ENCODE measurements at regions not wholly inside any gene's neighbourhood (a gene's known extent, or its start where the extent isn't known, plus 50 kb on each side); places are given as distances from the start of the nearest gene placed in this dataset.

- Histone ChIP-seq H2AFZ (no peak overlapping the region), H3K36me3 (replicated peaks; ENCODE audit: insufficient read depth, low read depth) (no peaks in the 10 kb centered on the region), H3K9me3 (ENCODE audit: low read depth) (no peaks in the 10 kb centered on the region), H3K79me2 (no peaks in the 10 kb centered on the region), H3K4me2 (no peak overlapping the region), H3K4me1 (ENCODE audit: insufficient read depth) (no peaks in the 10 kb centered on the region), H3K27me3 (no peaks in the 10 kb centered on the region), H3K9me2 (replicated peaks; ENCODE audit: insufficient read depth) (no peaks in the 10 kb centered on the region), H4K20me1 (ENCODE audit: insufficient read depth, poor library complexity, severe bottlenecking) (no peaks in the 10 kb centered on the region), H3K27ac (no peak overlapping the region), H3K4me3 (no peak overlapping the region)
- WGBS (ENCODE audit: low lambda C conversion rate, missing lambda C conversion rate): 50% methylated on average over 1 of the region's 1 CpG
- DNase-seq (ENCODE audit: low spot score): no peak
- TF ChIP-seq EZH2phosphoT487 (IDR thresholded peaks at IDR 0.05; ENCODE audit: low read depth, severe bottlenecking, unreplicated experiment) (no peak), EZH2 (IDR thresholded peaks at IDR 0.05; ENCODE audit: borderline replicate concordance) (no peak), CTCF (IDR thresholded peaks at IDR 0.05; ENCODE audit: poor library complexity) (no peak)
Observed at GRCh38 chr4:31727030-31727429, 1006.9 kb downstream of the PCDH7 start.

GRCh38 chr4:31735004-31735403 lies 1014.8 kb downstream of the PCDH7 start:
- no peaks in the 10 kb centered on the region for H3K9me2 ChIP-seq (replicated peaks; ENCODE audit: insufficient read depth)
- no peak overlapping the region for H3K4me2 ChIP-seq
- H3K27ac ChIP-seq: no peak overlapping the region
- TF ChIP-seq EZH2phosphoT487 (IDR thresholded peaks at IDR 0.05; ENCODE audit: low read depth, severe bottlenecking, unreplicated experiment) (no peak), EZH2 (IDR thresholded peaks at IDR 0.05; ENCODE audit: borderline replicate concordance) (no peak), CTCF (IDR thresholded peaks at IDR 0.05; ENCODE audit: poor library complexity) (no peak)
- no peak for DNase-seq (ENCODE audit: low spot score)
- whole genome bisulfite sequencing (ENCODE audit: low lambda C conversion rate, missing lambda C conversion rate): 44% methylated on average over 3 of the region's 3 CpGs
- no peaks in the 10 kb centered on the region for H3K79me2 ChIP-seq
- H3K36me3 ChIP-seq (replicated peaks; ENCODE audit: insufficient read depth, low read depth): no peaks in the 10 kb centered on the region
- H3K4me1 ChIP-seq (ENCODE audit: insufficient read depth): no peaks in the 10 kb centered on the region
- H3K9me3 ChIP-seq (ENCODE audit: low read depth): no peaks in the 10 kb centered on the region
- H4K20me1 ChIP-seq (ENCODE audit: insufficient read depth, poor library complexity, severe bottlenecking): no peaks in the 10 kb centered on the region
- no peak overlapping the region for H2AFZ ChIP-seq
- no peaks in the 10 kb centered on the region for H3K27me3 ChIP-seq
- H3K4me3 ChIP-seq: no peak overlapping the region

- H4K20me1 ChIP-seq (ENCODE audit: insufficient read depth, poor library complexity, severe bottlenecking): no peaks in the 10 kb centered on the region
- H2AFZ ChIP-seq: no peak overlapping the region
- no peaks in the 10 kb centered on the region for H3K27me3 ChIP-seq
- H3K9me3 ChIP-seq (ENCODE audit: low read depth): no peaks in the 10 kb centered on the region
- H3K36me3 ChIP-seq (replicated peaks; ENCODE audit: insufficient read depth, low read depth): no peaks in the 10 kb centered on the region
- 80% methylated on average over 3 of the region's 3 CpGs for WGBS (ENCODE audit: low lambda C conversion rate, missing lambda C conversion rate)
- H3K27ac ChIP-seq: no peak overlapping the region
- TF ChIP-seq EZH2phosphoT487 (IDR thresholded peaks at IDR 0.05; ENCODE audit: low read depth, severe bottlenecking, unreplicated experiment) (no peak), CTCF (IDR thresholded peaks at IDR 0.05; ENCODE audit: poor library complexity) (no peak), EZH2 (IDR thresholded peaks at IDR 0.05; ENCODE audit: borderline replicate concordance) (no peak)
- DNase-seq (ENCODE audit: low spot score): no peak
- no peak overlapping the region for H3K4me2 ChIP-seq
- H3K79me2 ChIP-seq: no peaks in the 10 kb centered on the region
- no peaks in the 10 kb centered on the region for H3K4me1 ChIP-seq (ENCODE audit: insufficient read depth)
- H3K9me2 ChIP-seq (replicated peaks; ENCODE audit: insufficient read depth): no peaks in the 10 kb centered on the region
- H3K4me3 ChIP-seq: no peak overlapping the region
Observed at GRCh38 chr4:31737419-31737818, 1017.2 kb downstream of the PCDH7 start.

- H3K4me2 ChIP-seq: no peak overlapping the region
- no peak for DNase-seq (ENCODE audit: low spot score)
Observed at GRCh38 chr4:31741326-31741725, 1021.2 kb downstream of the PCDH7 start.

More at GRCh38 chr4:31741326-31741725, 1021.2 kb downstream of the PCDH7 start:
- Histone ChIP-seq H3K9me3 (ENCODE audit: low read depth) (no peaks in the 10 kb centered on the region), H3K79me2 (no peaks in the 10 kb centered on the region), H3K9me2 (replicated peaks; ENCODE audit: insufficient read depth) (no peaks in the 10 kb centered on the region), H3K27ac (no peak overlapping the region), H3K4me1 (ENCODE audit: insufficient read depth) (no peaks in the 10 kb centered on the region), H3K36me3 (replicated peaks; ENCODE audit: insufficient read depth, low read depth) (no peaks in the 10 kb centered on the region), H2AFZ (no peak overlapping the region), H4K20me1 (ENCODE audit: insufficient read depth, poor library complexity, severe bottlenecking) (no peaks in the 10 kb centered on the region), H3K4me3 (no peak overlapping the region), H3K27me3 (no peaks in the 10 kb centered on the region)
- TF ChIP-seq EZH2 (IDR thresholded peaks at IDR 0.05; ENCODE audit: borderline replicate concordance) (no peak), EZH2phosphoT487 (IDR thresholded peaks at IDR 0.05; ENCODE audit: low read depth, severe bottlenecking, unreplicated experiment) (no peak), CTCF (IDR thresholded peaks at IDR 0.05; ENCODE audit: poor library complexity) (no peak)
